Activated T-cell treated with anti-CD3 and anti-CD28 coated beads for 1 hour (primary cell): ENCODE measurements at regions not wholly inside any gene's neighbourhood (a gene's known extent, or its start where the extent isn't known, plus 50 kb on each side); places are given as distances from the start of the nearest gene placed in this dataset.

Source experiments
- DNase-seq: peaks from one replicate; pipeline ENCODE4 v3.0.0-alpha.2; 2020; ENCODE audit warnings: low read depth

GRCh38 chr1:221912230-221912629 is 170.3 kb upstream of the DUSP10 start:
- no peak for DNase-seq

GRCh38 chr1:221911714-221912113 is 169.8 kb upstream of the DUSP10 start:
- no peak for DNase-seq

- no peak for DNase-seq
Measured at GRCh38 chr1:221910222-221910621, 168.3 kb upstream of the DUSP10 start.

GRCh38 chr1:221908573-221908972 is 166.7 kb upstream of the DUSP10 start:
- no peak for DNase-seq

- no peak for DNase-seq
Measured at GRCh38 chr1:221907166-221907932, 165.5 kb upstream of the DUSP10 start.

GRCh38 chr1:221905802-221906201 is 163.9 kb upstream of the DUSP10 start:
- DNase-seq = no peak

- DNase-seq = no peak
Measured at GRCh38 chr1:221904319-221904718, 162.4 kb upstream of the DUSP10 start.

GRCh38 chr1:221903594-221903993 is 161.7 kb upstream of the DUSP10 start:
- DNase-seq = no peak

- DNase-seq = no peak
Measured at GRCh38 chr1:221902961-221903360, 161.1 kb upstream of the DUSP10 start.

GRCh38 chr1:221900678-221901077 is 158.8 kb upstream of the DUSP10 start:
- no peak for DNase-seq

GRCh38 chr1:221897321-221897721 is 155.4 kb upstream of the DUSP10 start:
- DNase-seq = no peak

- no peak for DNase-seq
Measured at GRCh38 chr1:221892301-221892830, 150.5 kb upstream of the DUSP10 start.

GRCh38 chr1:221891708-221892107 is 149.8 kb upstream of the DUSP10 start:
- no peak for DNase-seq

GRCh38 chr1:221888801-221889200 is 146.9 kb upstream of the DUSP10 start:
- no peak for DNase-seq

GRCh38 chr1:221888218-221888617 is 146.3 kb upstream of the DUSP10 start:
- DNase-seq = no peak

GRCh38 chr1:221887758-221888157 is 145.9 kb upstream of the DUSP10 start:
- no peak for DNase-seq

GRCh38 chr1:221887415-221887746 is 145.5 kb upstream of the DUSP10 start:
- no peak for DNase-seq

- no peak for DNase-seq
Measured at GRCh38 chr1:221886743-221887414, 145.0 kb upstream of the DUSP10 start.

- no peak for DNase-seq
Measured at GRCh38 chr1:221886311-221886710, 144.4 kb upstream of the DUSP10 start.

GRCh38 chr1:221884821-221885220 is 142.9 kb upstream of the DUSP10 start:
- no peak for DNase-seq

- no peak for DNase-seq
Measured at GRCh38 chr1:221881805-221882581, 140.1 kb upstream of the DUSP10 start.

- DNase-seq = no peak
Measured at GRCh38 chr1:221880182-221880581, 138.3 kb upstream of the DUSP10 start.

- DNase-seq = no peak
Measured at GRCh38 chr1:221878134-221878533, 136.2 kb upstream of the DUSP10 start.
